HEK293T (cell line): ENCODE measurements at regions not wholly inside any gene's neighbourhood (a gene's known extent, or its start where the extent isn't known, plus 50 kb on each side); places are given as distances from the start of the nearest gene placed in this dataset.

Source experiments
- CTCF ChIA-PET: fragments of 350-600 bp; formaldehyde crosslinking; extraction: SDS; loops from one replicate; lab custom pipeline; 2021; ENCODE audit warnings: antibody characterized with exemption, inconsistent platforms; lab: Yijun Ruan, JAX
- POLR2A ChIA-PET: fragments of 350-600 bp; formaldehyde crosslinking; extraction: SDS; loops from one replicate; lab custom pipeline; 2020; ENCODE audit warnings: antibody characterized with exemption, inconsistent platforms; lab: Yijun Ruan, JAX
- DNase-seq: peaks from one replicate; pipeline ENCODE4 v3.0.0; 2012; ENCODE audit warnings: mixed read lengths; ENCODE audit errors: extremely low spot score
- ARNT ChIP-seq: fragments of 450-650 bp; IDR thresholded peaks from 2 replicates; pipeline ENCODE4 v1.6.1; 2017; ENCODE audit warnings: mild to moderate bottlenecking
- BHLHE40 ChIP-seq: fragments of 450-650 bp; IDR thresholded peaks from 2 replicates; pipeline ENCODE4 v1.6.1; 2016; ENCODE audit warnings: mild to moderate bottlenecking, moderate library complexity, borderline replicate concordance
- CTBP1 ChIP-seq: fragments of 450-650 bp; IDR thresholded peaks from 2 replicates; pipeline ENCODE4 v1.6.1; 2016; ENCODE audit warnings: borderline replicate concordance
- ELF4 ChIP-seq: fragments of 450-650 bp; IDR thresholded peaks from 2 replicates; pipeline ENCODE4 v1.6.1; 2017; ENCODE audit warnings: antibody characterized with exemption
- FOXA1 ChIP-seq: fragments of 450-650 bp; IDR thresholded peaks from 2 replicates; pipeline ENCODE4 v1.6.1; 2016; ENCODE audit warnings: mild to moderate bottlenecking
- FOXK2 ChIP-seq: fragments of 450-650 bp; IDR thresholded peaks from 2 replicates; pipeline ENCODE4 v1.6.1; 2016; ENCODE audit warnings: mild to moderate bottlenecking
- FOXM1 ChIP-seq: fragments of 450-650 bp; IDR thresholded peaks from 2 replicates; pipeline ENCODE4 v1.6.1; 2017; ENCODE audit warnings: mild to moderate bottlenecking, borderline replicate concordance
- HDGF ChIP-seq: fragments of 450-650 bp; IDR thresholded peaks from 2 replicates; pipeline ENCODE4 v1.6.1; 2017; ENCODE audit warnings: antibody characterized with exemption, borderline replicate concordance
- L3MBTL2 ChIP-seq: fragments of 450-650 bp; conservative IDR thresholded peaks from 2 replicates; pipeline ENCODE4 v1.6.1; 2016; ENCODE audit warnings: mild to moderate bottlenecking
- LEF1 ChIP-seq: fragments of 450-650 bp; IDR thresholded peaks from 2 replicates; pipeline ENCODE4 v1.6.1; 2017; ENCODE audit warnings: mild to moderate bottlenecking, borderline replicate concordance
- NFRKB ChIP-seq: fragments of 450-650 bp; IDR thresholded peaks from 2 replicates; pipeline ENCODE4 v1.6.1; 2016; ENCODE audit warnings: mild to moderate bottlenecking, moderate library complexity
- PKNOX1 ChIP-seq: fragments of 450-650 bp; IDR thresholded peaks from 2 replicates; pipeline ENCODE4 v1.6.1; 2016
- SP1 ChIP-seq: fragments of 450-650 bp; IDR thresholded peaks from 2 replicates; pipeline ENCODE4 v1.6.1; 2017
- SUZ12 ChIP-seq: fragments of 450-650 bp; IDR thresholded peaks from 2 replicates; pipeline ENCODE4 v1.6.1; 2016; ENCODE audit warnings: mild to moderate bottlenecking
- TARDBP ChIP-seq: fragments of 450-650 bp; IDR thresholded peaks from 2 replicates; pipeline ENCODE4 v1.6.1; 2016
- ZNF384 ChIP-seq: fragments of 450-650 bp; IDR thresholded peaks from 2 replicates; pipeline ENCODE4 v1.6.1; 2016

- DNase-seq, result no peak
- ChIA-PET POLR2A (no interaction called here), CTCF (no interaction called here)
- TF ChIP-seq SUZ12 (no peak), L3MBTL2 (no peak), FOXK2 (no peak), PKNOX1 (no peak), ZNF384 (no peak), ELF4 (no peak), TARDBP (no peak), ARNT (no peak), LEF1 (no peak), CTBP1 (no peak), FOXA1 (no peak), NFRKB (no peak), SP1 (no peak)
Observed at GRCh38 chr9:81183761-81184160, 505.6 kb downstream of the TLE1 start.

- DNase-seq, result no peak
- POLR2A ChIA-PET, result no interaction called here
- CTCF ChIA-PET, result no interaction called here
- no peak for TF ChIP-seq L3MBTL2
- no peak for TF ChIP-seq FOXM1
- no peak for TF ChIP-seq HDGF
- TF ChIP-seq PKNOX1, result no peak
- TF ChIP-seq ZNF384, result no peak
- no peak for TF ChIP-seq FOXA1
- no peak for TF ChIP-seq TARDBP
- TF ChIP-seq SUZ12, result no peak
- TF ChIP-seq BHLHE40, result no peak
- no peak for TF ChIP-seq ARNT
- no peak for TF ChIP-seq SP1
- no peak for TF ChIP-seq LEF1
- no peak for TF ChIP-seq CTBP1
- TF ChIP-seq FOXK2, result no peak
- TF ChIP-seq NFRKB, result no peak
- no peak for TF ChIP-seq ELF4
Observed at GRCh38 chr9:81182431-81182830, 506.9 kb downstream of the TLE1 start.

GRCh38 chr9:81174023-81174422 lies 515.3 kb downstream of the TLE1 start:
- ChIA-PET POLR2A (no interaction called here), CTCF (no interaction called here)
- TF ChIP-seq CTBP1 (no peak), FOXK2 (no peak), L3MBTL2 (no peak), FOXA1 (no peak), ZNF384 (no peak), BHLHE40 (no peak), HDGF (no peak), SUZ12 (no peak), NFRKB (no peak), FOXM1 (no peak), TARDBP (no peak), SP1 (no peak), PKNOX1 (no peak), ELF4 (no peak), ARNT (no peak), LEF1 (no peak)
- peak; percentile 14 for DNase-seq

GRCh38 chr9:81171689-81172088 lies 517.7 kb downstream of the TLE1 start:
- no peak for DNase-seq
- CTCF ChIA-PET, result no interaction called here
- TF ChIP-seq L3MBTL2, result no peak
- no peak for TF ChIP-seq ZNF384
- TF ChIP-seq NFRKB, result no peak
- no peak for TF ChIP-seq ARNT
- no peak for TF ChIP-seq HDGF
- POLR2A ChIA-PET, result no interaction called here

- POLR2A ChIA-PET, result no interaction called here
Observed at GRCh38 chr9:81162361-81162760, 527.0 kb downstream of the TLE1 start.

More at GRCh38 chr9:81162361-81162760, 527.0 kb downstream of the TLE1 start:
- CTCF ChIA-PET, result no interaction called here
- no peak for TF ChIP-seq FOXK2
- no peak for TF ChIP-seq LEF1
- no peak for TF ChIP-seq ZNF384
- no peak for TF ChIP-seq FOXA1
- TF ChIP-seq SP1, result no peak
- TF ChIP-seq FOXM1, result no peak
- no peak for TF ChIP-seq TARDBP
- no peak for TF ChIP-seq CTBP1
- no peak for TF ChIP-seq HDGF
- no peak for TF ChIP-seq NFRKB
- TF ChIP-seq ARNT, result no peak
- no peak for TF ChIP-seq SUZ12
- no peak for TF ChIP-seq ELF4
- TF ChIP-seq PKNOX1, result no peak
- no peak for TF ChIP-seq BHLHE40
- TF ChIP-seq L3MBTL2, result no peak
- no peak for DNase-seq
